Dermis blood vessel endothelial cell (primary cell): ENCODE measurements at regions not wholly inside any gene's neighbourhood (a gene's known extent, or its start where the extent isn't known, plus 50 kb on each side); places are given as distances from the start of the nearest gene placed in this dataset.

Experiments
- DNase-seq: peaks from one replicate; pipeline ENCODE4 v3.0.0; 2010

- DNase-seq: no peak
Observed at GRCh38 chr16:86166414-86166813, 267.5 kb downstream of the IRF8 start.

- no peak for DNase-seq
Observed at GRCh38 chr16:86167061-86167460, 268.1 kb downstream of the IRF8 start.

GRCh38 chr16:86170720-86171119 is 271.8 kb downstream of the IRF8 start:
- DNase-seq: no peak

GRCh38 chr16:86171329-86171728 is 272.4 kb downstream of the IRF8 start:
- DNase-seq: no peak

- no peak for DNase-seq
Observed at GRCh38 chr16:86175816-86176215, 276.9 kb downstream of the IRF8 start.

- no peak for DNase-seq
Observed at GRCh38 chr16:86176462-86176861, 277.5 kb downstream of the IRF8 start.

GRCh38 chr16:86180244-86180643 is 281.3 kb downstream of the IRF8 start:
- no peak for DNase-seq

- no peak for DNase-seq
Observed at GRCh38 chr16:86180780-86181179, 281.8 kb downstream of the IRF8 start.

- no peak for DNase-seq
Observed at GRCh38 chr16:86181526-86181925, 282.6 kb downstream of the IRF8 start.

- DNase-seq: no peak
Observed at GRCh38 chr16:86184185-86184584, 285.2 kb downstream of the IRF8 start.

GRCh38 chr16:86185089-86185488 is 286.1 kb downstream of the IRF8 start:
- no peak for DNase-seq

- DNase-seq: no peak
Observed at GRCh38 chr16:86186313-86186712, 287.4 kb downstream of the IRF8 start.

- DNase-seq: no peak
Observed at GRCh38 chr16:86189934-86190333, 291.0 kb downstream of the IRF8 start.

GRCh38 chr16:86191663-86192062 is 292.7 kb downstream of the IRF8 start:
- DNase-seq: no peak

- no peak for DNase-seq
Observed at GRCh38 chr16:86193528-86194193, 294.7 kb downstream of the IRF8 start.

GRCh38 chr16:86195863-86196630 is 297.1 kb downstream of the IRF8 start:
- no peak for DNase-seq

- DNase-seq: no peak
Observed at GRCh38 chr16:86196687-86197391, 297.9 kb downstream of the IRF8 start.

GRCh38 chr16:86198206-86199118 is 299.5 kb downstream of the IRF8 start:
- DNase-seq: no peak

GRCh38 chr16:86199182-86199581 is 300.2 kb downstream of the IRF8 start:
- no peak for DNase-seq

GRCh38 chr16:86199871-86200695 is 301.1 kb downstream of the IRF8 start:
- no peak for DNase-seq

- no peak for DNase-seq
Observed at GRCh38 chr16:86200722-86201121, 301.8 kb downstream of the IRF8 start.

GRCh38 chr16:86201746-86202145 is 302.8 kb downstream of the IRF8 start:
- DNase-seq: no peak
